GM12864 (cell line): ENCODE measurements at regions not wholly inside any gene's neighbourhood (a gene's known extent, or its start where the extent isn't known, plus 50 kb on each side); places are given as distances from the start of the nearest gene placed in this dataset.

Source experiments
- DNase-seq: peaks from one replicate; pipeline ENCODE4 v3.0.0-alpha.2; 2011; ENCODE audit warnings: low read depth
- H3K4me3 ChIP-seq: 2 replicates; pipeline ENCODE4 v1.5.1; 2011; ENCODE audit warnings: mild to moderate bottlenecking, low read depth, low read length, control low read depth
- CTCF ChIP-seq: IDR thresholded peaks from 2 replicates; pipeline ENCODE4 v1.5.1; 2011; ENCODE audit warnings: low read depth, mild to moderate bottlenecking, moderate library complexity, low read length, control low read depth, inconsistent platforms; ENCODE audit errors: missing control alignments

- no peak overlapping the region for H3K4me3 ChIP-seq
- DNase-seq: no peak
- TF ChIP-seq CTCF: no peak
These were observed 643.9 kb downstream of the TBC1D4 start for GRCh38 chr13:74838096-74838495.

GRCh38 chr13:74836628-74837027, 645.3 kb downstream of the TBC1D4 start:
- no peak for TF ChIP-seq CTCF
- no peak for DNase-seq
- H3K4me3 ChIP-seq: no peak overlapping the region

GRCh38 chr13:74835579-74835978, 646.4 kb downstream of the TBC1D4 start:
- TF ChIP-seq CTCF: no peak
- DNase-seq: no peak
- H3K4me3 ChIP-seq: no peak overlapping the region

- DNase-seq: no peak
- no peak overlapping the region for H3K4me3 ChIP-seq
- no peak for TF ChIP-seq CTCF
These were observed 656.1 kb downstream of the TBC1D4 start for GRCh38 chr13:74825938-74826246.

GRCh38 chr13:74825152-74825937, 656.6 kb downstream of the TBC1D4 start:
- no peak for DNase-seq

GRCh38 chr13:74820809-74821208, 661.2 kb downstream of the TBC1D4 start:
- TF ChIP-seq CTCF: no peak
- no peak for DNase-seq
- no peak overlapping the region for H3K4me3 ChIP-seq

More at GRCh38 chr13:74825152-74825937, 656.6 kb downstream of the TBC1D4 start:
- TF ChIP-seq CTCF: no peak
- no peak overlapping the region for H3K4me3 ChIP-seq

GRCh38 chr13:74819549-74819948, 662.4 kb downstream of the TBC1D4 start:
- no peak overlapping the region for H3K4me3 ChIP-seq
- no peak for DNase-seq
- no peak for TF ChIP-seq CTCF
